HEK293T (cell line): ENCODE measurements at regions not wholly inside any gene's neighbourhood (a gene's known extent, or its start where the extent isn't known, plus 50 kb on each side); places are given as distances from the start of the nearest gene placed in this dataset.
"Not testable (repeated sequence)": the region's sequence is repeated elsewhere in the genome, so short reads cannot be mapped to it uniquely, and the experiment has no call there.

Experiments
- CTCF ChIA-PET: fragments of 350-600 bp; formaldehyde crosslinking; extraction: SDS; loops from one replicate; lab custom pipeline; 2021; ENCODE audit warnings: antibody characterized with exemption, inconsistent platforms; lab: Yijun Ruan, JAX
- POLR2A ChIA-PET: fragments of 350-600 bp; formaldehyde crosslinking; extraction: SDS; loops from one replicate; lab custom pipeline; 2020; ENCODE audit warnings: antibody characterized with exemption, inconsistent platforms; lab: Yijun Ruan, JAX
- DNase-seq: peaks from one replicate; pipeline ENCODE4 v3.0.0; 2012; ENCODE audit warnings: mixed read lengths; ENCODE audit errors: extremely low spot score
- ARNT ChIP-seq: fragments of 450-650 bp; IDR thresholded peaks from 2 replicates; pipeline ENCODE4 v1.6.1; 2017; ENCODE audit warnings: mild to moderate bottlenecking
- BHLHE40 ChIP-seq: fragments of 450-650 bp; IDR thresholded peaks from 2 replicates; pipeline ENCODE4 v1.6.1; 2016; ENCODE audit warnings: mild to moderate bottlenecking, moderate library complexity, borderline replicate concordance
- CTBP1 ChIP-seq: fragments of 450-650 bp; IDR thresholded peaks from 2 replicates; pipeline ENCODE4 v1.6.1; 2016; ENCODE audit warnings: borderline replicate concordance
- ELF4 ChIP-seq: fragments of 450-650 bp; IDR thresholded peaks from 2 replicates; pipeline ENCODE4 v1.6.1; 2017; ENCODE audit warnings: antibody characterized with exemption
- FOXA1 ChIP-seq: fragments of 450-650 bp; IDR thresholded peaks from 2 replicates; pipeline ENCODE4 v1.6.1; 2016; ENCODE audit warnings: mild to moderate bottlenecking
- FOXK2 ChIP-seq: fragments of 450-650 bp; IDR thresholded peaks from 2 replicates; pipeline ENCODE4 v1.6.1; 2016; ENCODE audit warnings: mild to moderate bottlenecking
- FOXM1 ChIP-seq: fragments of 450-650 bp; IDR thresholded peaks from 2 replicates; pipeline ENCODE4 v1.6.1; 2017; ENCODE audit warnings: mild to moderate bottlenecking, borderline replicate concordance
- HDGF ChIP-seq: fragments of 450-650 bp; IDR thresholded peaks from 2 replicates; pipeline ENCODE4 v1.6.1; 2017; ENCODE audit warnings: antibody characterized with exemption, borderline replicate concordance
- L3MBTL2 ChIP-seq: fragments of 450-650 bp; conservative IDR thresholded peaks from 2 replicates; pipeline ENCODE4 v1.6.1; 2016; ENCODE audit warnings: mild to moderate bottlenecking
- LEF1 ChIP-seq: fragments of 450-650 bp; IDR thresholded peaks from 2 replicates; pipeline ENCODE4 v1.6.1; 2017; ENCODE audit warnings: mild to moderate bottlenecking, borderline replicate concordance
- NFRKB ChIP-seq: fragments of 450-650 bp; IDR thresholded peaks from 2 replicates; pipeline ENCODE4 v1.6.1; 2016; ENCODE audit warnings: mild to moderate bottlenecking, moderate library complexity
- SP1 ChIP-seq: fragments of 450-650 bp; IDR thresholded peaks from 2 replicates; pipeline ENCODE4 v1.6.1; 2017
- SUZ12 ChIP-seq: fragments of 450-650 bp; IDR thresholded peaks from 2 replicates; pipeline ENCODE4 v1.6.1; 2016; ENCODE audit warnings: mild to moderate bottlenecking
- TARDBP ChIP-seq: fragments of 450-650 bp; IDR thresholded peaks from 2 replicates; pipeline ENCODE4 v1.6.1; 2016
- ZNF384 ChIP-seq: fragments of 450-650 bp; IDR thresholded peaks from 2 replicates; pipeline ENCODE4 v1.6.1; 2016
- TF ChIP-seq, protein P1 (sequence below): fragments of 450-650 bp; IDR thresholded peaks from 2 replicates; pipeline ENCODE4 v1.6.1; 2016

- ChIA-PET CTCF (no interaction called here), POLR2A (no interaction called here)
Observed at GRCh38 chr11:101803651-101804050, 111.2 kb upstream of the CEP126 start.

GRCh38 chr11:101797335-101797734 is 117.5 kb upstream of the CEP126 start:
- ChIA-PET CTCF (no interaction called here), POLR2A (no interaction called here)
- TF ChIP-seq NFRKB: no peak
- TF ChIP-seq, protein P1, sequence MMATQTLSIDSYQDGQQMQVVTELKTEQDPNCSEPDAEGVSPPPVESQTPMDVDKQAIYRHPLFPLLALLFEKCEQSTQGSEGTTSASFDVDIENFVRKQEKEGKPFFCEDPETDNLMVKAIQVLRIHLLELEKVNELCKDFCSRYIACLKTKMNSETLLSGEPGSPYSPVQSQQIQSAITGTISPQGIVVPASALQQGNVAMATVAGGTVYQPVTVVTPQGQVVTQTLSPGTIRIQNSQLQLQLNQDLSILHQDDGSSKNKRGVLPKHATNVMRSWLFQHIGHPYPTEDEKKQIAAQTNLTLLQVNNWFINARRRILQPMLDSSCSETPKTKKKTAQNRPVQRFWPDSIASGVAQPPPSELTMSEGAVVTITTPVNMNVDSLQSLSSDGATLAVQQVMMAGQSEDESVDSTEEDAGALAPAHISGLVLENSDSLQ: no peak
- TF ChIP-seq ZNF384: no peak
- DNase-seq: no peak

More at GRCh38 chr11:101803651-101804050, 111.2 kb upstream of the CEP126 start:
- DNase-seq: no peak
- TF ChIP-seq, protein P1: no peak
- no peak for TF ChIP-seq HDGF
- TF ChIP-seq LEF1: no peak
- no peak for TF ChIP-seq FOXA1

DNA sequence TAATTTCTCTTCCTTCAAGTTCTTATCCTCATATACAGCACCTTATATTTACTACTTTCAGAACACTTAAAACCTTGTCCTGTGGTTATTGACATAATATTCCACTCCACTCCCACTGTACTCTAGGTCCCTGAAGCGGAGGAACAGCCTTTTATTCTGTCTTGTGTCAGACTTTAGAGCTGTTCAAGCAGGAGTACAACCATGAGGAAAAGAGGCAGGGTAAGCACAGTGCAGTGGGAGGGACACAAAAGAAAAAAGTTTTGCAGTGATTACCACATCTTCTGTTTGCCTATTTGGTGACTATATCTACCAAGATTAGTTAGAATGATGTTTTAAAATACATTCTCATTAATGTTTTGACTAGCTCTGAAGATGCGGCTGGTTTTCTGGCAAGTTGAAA is 122.0 kb upstream of the CEP126 start:
- CTCF ChIA-PET: no interaction called here
- no peak for DNase-seq
- POLR2A ChIA-PET: no interaction called here
- TF ChIP-seq ELF4 (no peak), SP1 (no peak), TARDBP (no peak)

DNA sequence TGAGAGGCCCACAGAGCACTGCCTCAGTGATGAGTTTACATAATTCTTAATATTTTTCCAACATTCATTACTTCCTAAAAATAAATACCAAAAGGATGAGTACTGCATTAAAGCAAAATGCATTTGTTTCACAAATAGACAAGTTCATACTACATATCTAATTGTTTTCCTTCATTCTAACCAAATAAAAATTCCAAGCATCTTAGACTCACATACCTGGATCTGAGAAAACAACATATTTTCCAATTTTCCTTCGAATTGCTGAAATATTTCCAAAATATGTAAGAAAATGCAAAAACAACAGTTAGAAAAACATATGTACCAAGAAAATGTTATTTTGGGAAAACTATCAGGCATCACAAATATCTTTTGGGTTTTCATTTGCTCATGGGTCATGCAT is 127.9 kb upstream of the CEP126 start:
- POLR2A ChIA-PET: no interaction called here

GRCh38 chr11:101786421-101786820 is 128.4 kb upstream of the CEP126 start:
- ChIA-PET CTCF (no interaction called here), POLR2A (no interaction called here)
- no peak for TF ChIP-seq NFRKB
- no peak for TF ChIP-seq LEF1
- TF ChIP-seq ELF4: no peak
- no peak for TF ChIP-seq ARNT
- TF ChIP-seq FOXA1: no peak
- no peak for TF ChIP-seq SUZ12
- TF ChIP-seq L3MBTL2: no peak
- no peak for TF ChIP-seq FOXK2
- no peak for TF ChIP-seq CTBP1
- TF ChIP-seq TARDBP: no peak
- TF ChIP-seq, protein P1: no peak
- TF ChIP-seq ZNF384: no peak
- TF ChIP-seq FOXM1: no peak
- no peak for TF ChIP-seq HDGF
- no peak for TF ChIP-seq SP1
- no peak for TF ChIP-seq BHLHE40
- no peak for DNase-seq

More for the DNA sequence above, 127.9 kb upstream of the CEP126 start:
- CTCF ChIA-PET: no interaction called here
- TF ChIP-seq NFRKB: no peak
- no peak for TF ChIP-seq FOXK2
- TF ChIP-seq HDGF: no peak
- TF ChIP-seq SUZ12: no peak
- TF ChIP-seq TARDBP: no peak
- no peak for TF ChIP-seq CTBP1
- TF ChIP-seq ELF4: no peak
- TF ChIP-seq LEF1: no peak
- TF ChIP-seq FOXM1: no peak
- no peak for DNase-seq

DNA sequence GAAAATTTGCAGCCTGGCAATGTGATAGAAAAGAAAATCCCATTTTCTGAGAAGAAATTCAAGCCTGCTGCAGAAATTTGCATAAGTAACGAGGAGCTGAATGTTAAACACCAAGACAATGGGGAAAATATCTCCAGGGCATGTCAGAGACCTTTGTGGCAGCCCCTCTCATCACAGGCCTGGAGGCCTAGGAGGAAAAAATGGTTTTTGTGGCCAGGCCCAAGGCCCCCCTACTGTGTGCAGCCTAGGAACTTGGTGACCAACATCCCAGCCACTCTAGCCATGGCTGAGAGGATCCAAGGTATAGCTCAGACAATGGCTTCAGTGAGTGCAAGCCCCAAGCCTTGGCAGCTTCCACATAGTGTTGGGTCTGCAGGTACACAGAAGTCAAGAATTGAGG is 135.6 kb upstream of the CEP126 start:
- CTCF ChIA-PET, POLR2A ChIA-PET, DNase-seq: not testable (repeated sequence)

- ChIA-PET CTCF (no interaction called here), POLR2A (no interaction called here)
- DNase-seq: no peak
- TF ChIP-seq NFRKB (no peak), BHLHE40 (no peak), ZNF384 (no peak), CTBP1 (no peak), TARDBP (no peak), SP1 (no peak), L3MBTL2 (no peak), ELF4 (no peak), FOXA1 (no peak), SUZ12 (no peak)
- TF ChIP-seq, protein P1: no peak
Observed at GRCh38 chr11:101777476-101777875, 137.3 kb upstream of the CEP126 start.
